BJ (cell line): ENCODE measurements at regions not wholly inside any gene's neighbourhood (a gene's known extent, or its start where the extent isn't known, plus 50 kb on each side); places are given as distances from the start of the nearest gene placed in this dataset.
A peak's percentile ranks its signal among the peaks of the same experiment; 100 is the strongest.

ENCODE experiments used
- CTCF ChIA-PET: fragments of 350-600 bp; formaldehyde crosslinking; extraction: SDS; loops from one replicate; lab custom pipeline; 2021; ENCODE audit warnings: antibody characterized with exemption, inconsistent platforms; lab: Yijun Ruan, JAX
- POLR2A ChIA-PET: fragments of 300-600 bp; sonication (Branson Sonifier 250); formaldehyde crosslinking; extraction: SDS; loops from one replicate; lab custom pipeline; 2021; ENCODE audit warnings: antibody characterized with exemption; lab: Charles Lee
- DNase-seq: peaks from one replicate; pipeline ENCODE4 v3.0.0-alpha.2; 2011; ENCODE audit warnings: low read depth
- H3K27me3 ChIP-seq: 2 replicates; pipeline ENCODE4 v1.6.0; 2011; ENCODE audit warnings: low read length; ENCODE audit not compliant: control insufficient read depth, insufficient read depth
- H3K36me3 ChIP-seq: 2 replicates; pipeline ENCODE4 v1.5.1; 2011; ENCODE audit warnings: low read length; ENCODE audit not compliant: control insufficient read depth, insufficient read depth
- H3K4me3 ChIP-seq: 2 replicates; pipeline ENCODE4 v1.5.1; 2011; ENCODE audit warnings: low read depth, mild to moderate bottlenecking, control low read depth, low read length
- TF ChIP-seq, protein P1 (sequence below): IDR thresholded peaks from 2 replicates; pipeline ENCODE4 v1.5.1; 2011; ENCODE audit warnings: low read depth, mild to moderate bottlenecking, control low read depth, inconsistent platforms, low read length, moderate library complexity; ENCODE audit not compliant: insufficient read depth

DNA sequence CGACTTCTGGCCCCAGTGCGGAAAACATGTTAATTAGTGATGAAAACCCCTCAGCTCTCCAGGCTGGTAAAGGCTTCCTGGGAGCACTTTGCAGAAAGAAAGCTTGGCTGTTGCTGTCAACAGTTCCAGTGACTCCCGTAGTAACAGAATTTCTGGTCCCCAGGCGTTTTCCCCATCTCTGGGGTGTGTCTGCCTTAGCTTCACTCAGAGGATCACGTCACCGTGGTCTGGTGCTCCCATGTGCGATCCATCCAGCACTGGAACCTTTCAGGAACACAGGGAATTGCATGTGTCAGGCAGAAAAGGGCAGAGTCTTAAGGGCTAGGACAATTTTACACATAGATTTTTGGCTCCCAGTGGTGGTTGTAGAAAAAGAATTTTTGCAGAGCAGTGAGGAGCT is 470.4 kb upstream of the USP24 start:
- DNase-seq: no peak
- ChIA-PET CTCF (interaction anchor here (1.1 to 1.3 kb wide), 4 partner anchors 18 to 310 kb away, joined by 3 to 6 read pairs (median 3); no protein-coding TSS in a partner anchor), POLR2A (no interaction called here)
- no peak overlapping the region for H3K4me3 ChIP-seq
- no peaks in the 10 kb centered on the region for H3K36me3 ChIP-seq
- no peaks in the 10 kb centered on the region for H3K27me3 ChIP-seq
- TF ChIP-seq, protein P1, sequence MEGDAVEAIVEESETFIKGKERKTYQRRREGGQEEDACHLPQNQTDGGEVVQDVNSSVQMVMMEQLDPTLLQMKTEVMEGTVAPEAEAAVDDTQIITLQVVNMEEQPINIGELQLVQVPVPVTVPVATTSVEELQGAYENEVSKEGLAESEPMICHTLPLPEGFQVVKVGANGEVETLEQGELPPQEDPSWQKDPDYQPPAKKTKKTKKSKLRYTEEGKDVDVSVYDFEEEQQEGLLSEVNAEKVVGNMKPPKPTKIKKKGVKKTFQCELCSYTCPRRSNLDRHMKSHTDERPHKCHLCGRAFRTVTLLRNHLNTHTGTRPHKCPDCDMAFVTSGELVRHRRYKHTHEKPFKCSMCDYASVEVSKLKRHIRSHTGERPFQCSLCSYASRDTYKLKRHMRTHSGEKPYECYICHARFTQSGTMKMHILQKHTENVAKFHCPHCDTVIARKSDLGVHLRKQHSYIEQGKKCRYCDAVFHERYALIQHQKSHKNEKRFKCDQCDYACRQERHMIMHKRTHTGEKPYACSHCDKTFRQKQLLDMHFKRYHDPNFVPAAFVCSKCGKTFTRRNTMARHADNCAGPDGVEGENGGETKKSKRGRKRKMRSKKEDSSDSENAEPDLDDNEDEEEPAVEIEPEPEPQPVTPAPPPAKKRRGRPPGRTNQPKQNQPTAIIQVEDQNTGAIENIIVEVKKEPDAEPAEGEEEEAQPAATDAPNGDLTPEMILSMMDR: no peak

DNA sequence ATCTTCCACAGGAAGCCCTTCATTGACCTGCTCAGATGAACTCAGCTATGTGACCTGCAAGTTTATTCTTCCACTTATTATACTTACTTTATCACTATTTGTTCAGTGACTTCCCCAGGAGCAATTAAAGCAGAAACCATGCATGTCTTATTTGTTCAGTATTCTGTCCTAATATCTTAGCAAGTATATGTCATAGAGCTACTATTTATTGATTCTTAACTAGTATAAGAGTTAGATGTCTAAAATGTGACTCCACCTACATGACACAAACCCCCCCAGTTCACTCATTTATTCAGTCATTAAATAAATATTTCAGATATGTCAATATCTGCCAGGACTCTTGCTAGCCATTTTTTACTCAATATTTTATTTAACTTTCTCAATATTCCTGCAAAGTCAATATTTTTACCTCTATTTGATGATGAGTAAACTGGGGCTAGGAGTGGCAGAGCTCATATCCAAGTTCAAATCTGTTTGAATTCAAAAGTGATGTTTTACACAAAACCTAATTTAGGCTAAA is 469.0 kb upstream of the USP24 start:
- CTCF ChIA-PET: interaction anchor here (1.2 kb wide), 1 partner anchor 18 kb away, joined by 3 read pairs; no protein-coding TSS in a partner anchor
- POLR2A ChIA-PET: interaction anchor here (1.0 kb wide), 1 partner anchor 14 kb away, joined by 3 read pairs; no protein-coding TSS in a partner anchor

DNA sequence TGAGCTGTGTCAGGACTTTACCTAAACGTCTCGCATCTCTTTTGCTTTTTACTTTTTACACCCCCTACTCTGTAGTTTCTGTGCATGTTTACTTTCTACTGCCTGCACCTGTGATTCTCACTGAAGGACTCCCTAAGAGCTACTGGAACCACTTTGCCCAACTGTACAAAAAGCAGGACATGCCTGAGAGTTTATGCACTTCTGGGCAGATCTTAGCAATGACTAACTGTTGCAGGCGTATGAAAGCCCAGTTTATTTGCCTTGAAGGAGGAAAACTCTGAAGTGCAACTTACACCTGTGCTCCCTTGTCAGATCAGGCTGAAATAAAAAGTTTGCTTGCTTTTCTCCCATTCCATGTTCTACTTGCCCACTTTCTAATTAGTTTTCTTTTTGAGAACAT is 467.0 kb upstream of the USP24 start:
- no peak for DNase-seq
- H3K4me3 ChIP-seq: no peak overlapping the region
- H3K36me3 ChIP-seq: no peaks in the 10 kb centered on the region
- TF ChIP-seq, protein P1: no peak
- ChIA-PET CTCF (no interaction called here), POLR2A (no interaction called here)
- H3K27me3 ChIP-seq: no peaks in the 10 kb centered on the region

More for the DNA sequence above, 469.0 kb upstream of the USP24 start:
- Histone ChIP-seq H3K4me3 (no peak overlapping the region), H3K36me3 (no peaks in the 10 kb centered on the region), H3K27me3 (no peaks in the 10 kb centered on the region)
- no peak for DNase-seq
- TF ChIP-seq, protein P1: no peak

DNA sequence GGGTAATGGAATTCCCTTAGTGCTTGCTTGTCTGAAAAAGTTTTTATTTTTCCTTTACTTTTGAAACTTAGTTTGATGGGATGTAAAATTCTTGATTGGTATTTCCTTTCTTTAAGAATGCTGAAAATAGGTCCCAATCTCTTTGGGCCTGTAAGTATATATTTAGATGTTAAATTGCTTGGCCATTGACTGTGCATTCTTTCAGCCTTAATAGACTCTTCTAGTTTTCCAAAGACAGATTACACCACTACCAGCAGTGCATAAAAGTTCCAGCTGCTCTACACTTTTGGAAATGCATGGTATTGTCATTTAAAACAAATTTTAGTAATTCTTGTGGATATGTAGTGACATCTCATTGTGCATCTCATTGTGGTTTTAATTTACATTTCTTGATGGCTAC is 464.8 kb upstream of the USP24 start:
- POLR2A ChIA-PET: interaction anchor here (0.6 kb wide), 1 partner anchor 147 kb away, joined by 3 read pairs; no protein-coding TSS in a partner anchor
- Histone ChIP-seq H3K4me3 (no peak overlapping the region), H3K36me3 (no peaks in the 10 kb centered on the region), H3K27me3 (no peaks in the 10 kb centered on the region)
- TF ChIP-seq, protein P1: no peak
- peak; percentile 55 for DNase-seq
- CTCF ChIA-PET: interaction anchor here (1.4 kb wide), 1 partner anchor 904 kb away, joined by 4 read pairs; no protein-coding TSS in a partner anchor

DNA sequence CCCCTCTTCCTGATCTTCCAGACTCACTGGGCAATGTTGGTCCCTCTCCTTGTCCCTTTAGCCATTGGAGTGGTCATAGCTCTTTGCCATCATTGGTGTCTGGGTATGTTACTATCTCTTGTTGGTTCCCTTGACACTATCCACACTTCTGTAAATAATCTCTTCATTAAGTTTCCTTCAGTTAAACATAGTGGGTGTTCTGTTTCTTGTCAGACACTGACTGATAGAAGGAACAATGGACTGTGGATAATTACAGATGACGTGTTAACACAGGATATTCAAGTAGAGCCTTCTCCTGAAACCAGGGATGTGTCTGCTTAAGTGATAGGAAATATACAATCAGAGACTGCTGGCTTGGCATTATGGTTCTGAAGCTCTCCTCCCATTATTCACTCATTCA is 458.3 kb upstream of the USP24 start:
- TF ChIP-seq, protein P1: no peak
- Histone ChIP-seq H3K27me3 (no peaks in the 10 kb centered on the region), H3K4me3 (no peak overlapping the region), H3K36me3 (no peaks in the 10 kb centered on the region)
- DNase-seq: no peak
- ChIA-PET POLR2A (no interaction called here), CTCF (no interaction called here)
